ENCODE measurements at regions not wholly inside any gene's neighbourhood (a gene's known extent, or its start where the extent isn't known, plus 50 kb on each side); places are given as distances from the start of the nearest gene placed in this dataset.
"Not testable (repeated sequence)": the region's sequence is repeated elsewhere in the genome, so short reads cannot be mapped to it uniquely, and the experiment has no call there.

- no peak for DNase-seq (ENCODE audit: low read depth in 4 of 4, low spot score in 3 of 4)
These were observed 147.4 kb downstream of the ABHD5 start for GRCh38 chr3:43838009-43838758.

GRCh38 chr3:43838877-43839276, 148.1 kb downstream of the ABHD5 start:
- no peak for DNase-seq (ENCODE audit: low read depth in 4 of 4, low spot score in 3 of 4)

GRCh38 chr3:43843386-43843785, 152.6 kb downstream of the ABHD5 start:
- no peak for DNase-seq (ENCODE audit: low read depth in 4 of 4, low spot score in 3 of 4)

- DNase-seq (ENCODE audit: low read depth in 4 of 4, low spot score in 3 of 4), result no peak
These were observed 154.0 kb downstream of the ABHD5 start for GRCh38 chr3:43844757-43845156.

- DNase-seq (ENCODE audit: low read depth in 4 of 4, low spot score in 3 of 4), result not testable (repeated sequence)
These were observed 154.8 kb downstream of the ABHD5 start for GRCh38 chr3:43845553-43845952.

GRCh38 chr3:43852066-43852465, 161.3 kb downstream of the ABHD5 start:
- DNase-seq (ENCODE audit: low read depth in 4 of 4, low spot score in 3 of 4), result no peak

- no peak for DNase-seq (ENCODE audit: low read depth in 4 of 4, low spot score in 3 of 4)
These were observed 163.5 kb downstream of the ABHD5 start for GRCh38 chr3:43854283-43854682.

GRCh38 chr3:43854916-43855315, 164.2 kb downstream of the ABHD5 start:
- DNase-seq (ENCODE audit: low read depth in 4 of 4, low spot score in 3 of 4), result no peak

GRCh38 chr3:43855674-43856299, 165.0 kb downstream of the ABHD5 start:
- peak in 2 of 4 donors; percentile 18 to 23 for DNase-seq (ENCODE audit: low read depth in 4 of 4, low spot score in 3 of 4)

- no peak for DNase-seq (ENCODE audit: low read depth in 4 of 4, low spot score in 3 of 4)
These were observed 165.6 kb downstream of the ABHD5 start for GRCh38 chr3:43856351-43856750.

GRCh38 chr3:43856761-43857160, 166.0 kb downstream of the ABHD5 start:
- no peak for DNase-seq (ENCODE audit: low read depth in 4 of 4, low spot score in 3 of 4)

- no peak for DNase-seq (ENCODE audit: low read depth in 4 of 4, low spot score in 3 of 4)
These were observed 166.9 kb downstream of the ABHD5 start for GRCh38 chr3:43857361-43858293.

- no peak for DNase-seq (ENCODE audit: low read depth in 4 of 4, low spot score in 3 of 4)
These were observed 167.6 kb downstream of the ABHD5 start for GRCh38 chr3:43858294-43858701.

GRCh38 chr3:43859766-43860165, 169.0 kb downstream of the ABHD5 start:
- no peak for DNase-seq (ENCODE audit: low read depth in 4 of 4, low spot score in 3 of 4)

- DNase-seq (ENCODE audit: low read depth in 4 of 4, low spot score in 3 of 4), result no peak
These were observed 170.9 kb downstream of the ABHD5 start for GRCh38 chr3:43861635-43862034.

GRCh38 chr3:43862470-43862869, 171.7 kb downstream of the ABHD5 start:
- no peak for DNase-seq (ENCODE audit: low read depth in 4 of 4, low spot score in 3 of 4)

GRCh38 chr3:43862992-43863805, 172.5 kb downstream of the ABHD5 start:
- no peak for DNase-seq (ENCODE audit: low read depth in 4 of 4, low spot score in 3 of 4)

GRCh38 chr3:43863966-43864933, 173.5 kb downstream of the ABHD5 start:
- no peak for DNase-seq (ENCODE audit: low read depth in 4 of 4, low spot score in 3 of 4)

GRCh38 chr3:43865351-43865750, 174.6 kb downstream of the ABHD5 start:
- DNase-seq (ENCODE audit: low read depth in 4 of 4, low spot score in 3 of 4), result no peak

Measured in right renal pelvis (tissue), 4 donors.